WERI-Rb-1 (cell line): ENCODE measurements at regions not wholly inside any gene's neighbourhood (a gene's known extent, or its start where the extent isn't known, plus 50 kb on each side); places are given as distances from the start of the nearest gene placed in this dataset.

ENCODE experiments used
- DNase-seq: peaks from one replicate; pipeline ENCODE4 v3.0.0-alpha.2; 2020
- H3K27ac ChIP-seq: fragments of 250-450 bp; sonication (Bioruptor Pico); 2 replicates; pipeline ENCODE4 v1.5.1; 2020; ENCODE audit warnings: mild to moderate bottlenecking, moderate library complexity
- H3K27me3 ChIP-seq: fragments of 250-450 bp; sonication (Bioruptor Pico); 2 replicates; pipeline ENCODE4 v1.5.1; 2021; ENCODE audit warnings: mild to moderate bottlenecking, low read depth, moderate library complexity; ENCODE audit not compliant: insufficient read depth, severe bottlenecking
- H3K36me3 ChIP-seq: fragments of 250-450 bp; sonication (Bioruptor Pico); 2 replicates; pipeline ENCODE4 v1.5.1; 2020; ENCODE audit warnings: mild to moderate bottlenecking, moderate library complexity
- H3K4me3 ChIP-seq: 2 replicates; pipeline ENCODE4 v1.5.1; 2011; ENCODE audit warnings: low read depth, mild to moderate bottlenecking, control low read depth, low read length
- H3K9me3 ChIP-seq: fragments of 250-450 bp; sonication (Bioruptor Pico); 2 replicates; pipeline ENCODE4 v1.5.1; 2021; ENCODE audit warnings: mild to moderate bottlenecking, moderate library complexity; ENCODE audit not compliant: severe bottlenecking
- CTCF ChIP-seq: IDR thresholded peaks from 2 replicates; pipeline ENCODE4 v1.5.1; 2011; ENCODE audit warnings: low read depth, mild to moderate bottlenecking, control low read depth, inconsistent platforms, low read length

GRCh38 chr12:76707772-76708171 lies 56.1 kb upstream of the ZDHHC17 start:
- Histone ChIP-seq H3K27ac (no peak overlapping the region), H3K27me3 (no peaks in the 10 kb centered on the region), H3K9me3 (no peaks in the 10 kb centered on the region), H3K4me3 (no peak overlapping the region), H3K36me3 (no peaks in the 10 kb centered on the region)
- no peak for DNase-seq
- no peak for TF ChIP-seq CTCF

GRCh38 chr12:76708296-76708695 lies 55.6 kb upstream of the ZDHHC17 start:
- Histone ChIP-seq H3K27ac (no peak overlapping the region), H3K9me3 (no peaks in the 10 kb centered on the region), H3K27me3 (no peaks in the 10 kb centered on the region), H3K36me3 (no peaks in the 10 kb centered on the region), H3K4me3 (no peak overlapping the region)
- no peak for TF ChIP-seq CTCF
- DNase-seq = no peak

DNA sequence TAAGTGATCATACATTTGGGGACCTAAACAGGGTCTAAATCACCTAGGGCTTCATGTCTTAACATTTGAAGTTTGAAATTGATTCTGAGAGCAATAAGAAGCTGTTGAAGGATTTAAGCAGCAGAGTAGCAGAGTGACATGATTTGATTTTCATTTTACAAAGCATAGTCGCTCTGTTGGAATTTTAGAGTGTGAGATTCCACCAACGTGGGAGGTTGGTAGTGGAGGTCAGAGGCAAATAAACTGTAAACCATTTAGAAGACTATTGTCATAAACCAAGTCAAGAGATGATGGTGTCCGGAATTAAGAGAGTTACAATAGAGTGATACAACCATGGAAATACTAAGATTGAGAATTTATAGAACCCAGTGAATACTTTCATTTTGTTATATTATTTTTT lies 52.7 kb upstream of the ZDHHC17 start:
- no peak for DNase-seq
- Histone ChIP-seq H3K27me3 (peaks cover 3% of the 10 kb centered on the region), H3K9me3 (no peaks in the 10 kb centered on the region), H3K4me3 (no peak overlapping the region), H3K27ac (no peak overlapping the region), H3K36me3 (no peaks in the 10 kb centered on the region)
- no peak for TF ChIP-seq CTCF

DNA sequence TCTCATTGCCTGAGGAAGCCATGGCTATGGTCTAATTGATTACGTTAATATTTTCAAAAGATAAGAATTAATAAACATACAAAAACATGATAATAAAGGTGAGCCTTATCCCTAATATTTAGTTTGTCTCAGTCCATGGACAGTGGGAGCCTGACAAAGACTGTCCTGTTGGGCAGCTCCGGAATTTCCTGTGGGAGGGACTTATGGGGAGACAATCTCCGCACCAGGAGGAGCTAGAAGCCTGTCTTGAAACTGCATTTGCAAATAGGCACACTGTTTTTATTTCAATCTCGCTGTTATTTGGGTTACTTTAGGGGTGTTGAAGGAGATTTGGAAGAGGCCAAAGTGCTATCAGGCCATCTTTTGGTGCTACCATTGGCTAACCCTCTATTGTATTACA lies 50.8 kb upstream of the ZDHHC17 start:
- H3K27me3 ChIP-seq = peaks cover 4% of the 10 kb centered on the region
- no peaks in the 10 kb centered on the region for H3K36me3 ChIP-seq
- no peaks in the 10 kb centered on the region for H3K9me3 ChIP-seq
- no peak for TF ChIP-seq CTCF
- DNase-seq = no peak
- no peak overlapping the region for H3K4me3 ChIP-seq
- no peak overlapping the region for H3K27ac ChIP-seq

DNA sequence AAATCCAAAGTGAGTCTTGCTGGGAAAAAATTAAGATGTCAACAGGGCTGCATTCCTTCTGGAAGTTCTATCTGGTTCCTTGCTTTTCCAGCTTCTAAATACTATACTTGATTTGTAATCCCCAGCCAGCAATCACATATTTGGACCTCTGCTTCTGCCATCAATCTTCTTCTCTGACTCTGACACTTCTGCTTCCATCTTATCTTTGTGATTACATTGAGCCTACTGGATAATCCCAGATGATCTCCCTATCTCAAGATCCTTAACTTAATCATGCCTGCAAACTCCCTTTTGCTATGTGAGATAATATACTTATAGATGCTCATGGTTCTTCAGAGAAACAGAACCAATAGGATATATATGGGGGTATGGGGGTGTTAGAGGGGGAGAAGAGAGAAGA lies 49.9 kb upstream of the ZDHHC17 start:
- Histone ChIP-seq H3K36me3 (no peaks in the 10 kb centered on the region), H3K9me3 (no peaks in the 10 kb centered on the region), H3K4me3 (no peak overlapping the region), H3K27ac (no peak overlapping the region), H3K27me3 (peaks cover 4% of the 10 kb centered on the region)
- DNase-seq = peak; percentile 34
- no peak for TF ChIP-seq CTCF
